Inflammatory macrophage (primary cell): ENCODE measurements at regions not wholly inside any gene's neighbourhood (a gene's known extent, or its start where the extent isn't known, plus 50 kb on each side); places are given as distances from the start of the nearest gene placed in this dataset.
"Not testable (repeated sequence)": the region's sequence is repeated elsewhere in the genome, so short reads cannot be mapped to it uniquely, and the experiment has no call there.

Source experiments
- DNase-seq, 2 donors: peaks; one replicate each; pipeline ENCODE4 v3.0.0-alpha.2; 2020 to 2022

DNA sequence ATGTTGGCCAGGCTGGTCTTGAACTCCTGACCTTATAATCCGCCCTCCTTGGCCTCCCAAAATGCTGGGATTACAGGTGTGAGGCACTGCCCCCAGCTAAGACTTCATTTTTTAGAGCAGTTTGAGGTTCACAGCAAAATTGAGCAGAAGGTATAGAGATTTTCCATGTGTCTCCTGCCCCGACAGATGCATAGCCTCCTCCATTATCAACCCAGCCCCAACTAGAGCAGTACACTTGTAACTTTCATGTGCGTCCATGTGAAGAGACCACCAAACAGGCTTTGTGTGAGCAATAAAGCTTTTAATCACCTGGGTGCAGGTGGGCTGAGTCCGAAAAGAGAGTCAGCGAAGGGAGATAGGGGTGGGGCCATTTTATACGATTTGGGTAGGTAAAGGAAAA lies 179.1 kb downstream of the CD83 start:
- DNase-seq = not testable (repeated sequence)

DNA sequence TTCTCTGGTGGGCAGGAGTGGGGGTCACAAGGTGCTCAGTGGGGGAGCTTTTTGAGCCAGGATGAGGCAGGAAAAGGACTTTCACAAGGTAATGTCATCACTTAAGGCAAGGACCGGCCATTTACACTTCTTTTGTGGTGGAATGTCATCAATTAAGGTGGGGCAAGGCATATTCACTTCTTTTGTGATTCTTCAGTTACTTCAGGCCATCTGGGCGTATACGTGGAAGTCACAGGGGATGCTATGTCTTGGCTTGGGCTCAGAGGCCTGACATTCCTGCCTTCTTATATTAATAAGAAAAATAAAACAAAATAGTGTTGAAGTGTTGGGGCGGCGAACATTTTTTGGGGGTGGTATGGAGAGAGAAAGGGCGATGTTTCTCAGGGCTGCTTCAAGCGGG lies 179.5 kb downstream of the CD83 start:
- not testable (repeated sequence) for DNase-seq

DNA sequence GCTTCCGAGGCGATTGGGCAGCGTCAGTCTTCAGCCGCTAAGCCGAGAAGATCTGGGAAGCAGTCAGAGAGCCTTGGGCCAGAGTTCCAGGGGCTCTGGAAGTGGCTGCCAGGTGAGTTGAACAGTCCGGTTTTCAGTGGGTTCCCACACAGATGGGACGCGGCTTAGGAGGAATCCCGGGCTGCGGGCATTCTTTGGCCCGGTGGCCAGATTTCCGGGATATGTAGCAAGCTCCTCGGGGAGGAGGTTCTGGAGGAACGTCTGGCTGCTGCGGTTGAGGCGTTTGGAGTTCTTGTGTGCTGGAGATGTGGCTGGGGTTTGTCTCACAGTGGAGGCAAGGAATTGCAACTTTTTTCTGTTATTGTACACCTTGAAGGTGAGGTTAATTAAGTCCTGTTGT lies 182.6 kb downstream of the CD83 start:
- DNase-seq = not testable (repeated sequence)

DNA sequence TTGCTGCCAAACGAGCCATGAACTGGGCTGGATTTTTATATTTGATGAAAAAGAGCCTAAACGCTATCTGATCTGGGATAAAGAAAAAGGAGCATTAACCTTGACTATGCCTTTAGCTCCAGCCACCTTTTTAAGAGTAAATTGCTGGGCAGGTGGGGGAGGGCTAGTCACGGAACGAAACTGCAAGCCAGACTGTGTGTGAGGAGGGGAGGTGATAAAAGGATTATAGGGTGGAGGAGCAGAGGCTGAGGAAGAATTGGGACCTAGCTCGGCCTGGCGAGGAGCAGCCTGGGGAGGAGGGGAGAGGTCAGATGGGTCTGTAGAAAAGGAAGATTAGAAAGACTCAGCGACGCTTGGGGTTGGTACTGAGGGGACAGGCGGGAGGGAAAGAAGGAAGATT lies 183.1 kb downstream of the CD83 start:
- DNase-seq = not testable (repeated sequence)

DNA sequence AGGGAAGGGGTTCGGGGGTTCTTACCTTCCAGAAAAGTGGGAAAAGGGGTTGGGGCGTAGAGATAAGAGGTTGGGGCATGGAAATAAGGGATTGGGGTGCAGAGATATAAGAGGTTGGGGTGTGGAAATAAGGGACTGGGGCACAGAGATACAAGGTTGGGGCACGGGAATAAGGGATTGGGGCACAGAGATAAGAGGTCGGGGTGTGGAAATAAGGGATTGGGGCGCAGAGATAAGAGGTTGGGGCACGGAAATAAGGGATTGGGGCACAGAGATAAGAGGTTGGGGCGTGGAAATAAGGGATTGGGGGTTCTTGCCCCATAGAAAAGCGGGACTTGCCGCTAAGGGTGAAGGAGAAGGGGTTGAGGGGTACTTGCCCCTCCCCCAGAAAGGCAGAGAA lies 183.9 kb downstream of the CD83 start:
- not testable (repeated sequence) for DNase-seq

DNA sequence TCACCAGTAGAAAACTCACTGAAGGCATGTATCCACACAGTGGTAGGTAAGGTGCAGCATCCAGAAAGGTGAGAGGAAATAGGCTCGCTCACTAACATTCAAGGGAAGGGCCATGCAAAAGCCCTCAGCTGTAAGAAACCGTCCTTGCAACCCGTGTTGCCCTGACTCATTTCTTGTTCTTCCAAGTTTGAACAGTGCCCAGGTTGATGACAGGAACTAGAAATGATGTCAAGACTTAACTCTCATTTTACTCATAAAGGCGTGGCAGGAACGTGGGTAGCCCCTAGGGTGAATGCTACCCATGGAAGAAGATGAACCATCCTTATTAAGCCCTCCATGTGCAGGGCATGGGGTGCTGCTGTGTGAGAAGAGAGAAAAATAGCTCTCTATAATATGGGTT lies 187.6 kb downstream of the CD83 start:
- no peak for DNase-seq

DNA sequence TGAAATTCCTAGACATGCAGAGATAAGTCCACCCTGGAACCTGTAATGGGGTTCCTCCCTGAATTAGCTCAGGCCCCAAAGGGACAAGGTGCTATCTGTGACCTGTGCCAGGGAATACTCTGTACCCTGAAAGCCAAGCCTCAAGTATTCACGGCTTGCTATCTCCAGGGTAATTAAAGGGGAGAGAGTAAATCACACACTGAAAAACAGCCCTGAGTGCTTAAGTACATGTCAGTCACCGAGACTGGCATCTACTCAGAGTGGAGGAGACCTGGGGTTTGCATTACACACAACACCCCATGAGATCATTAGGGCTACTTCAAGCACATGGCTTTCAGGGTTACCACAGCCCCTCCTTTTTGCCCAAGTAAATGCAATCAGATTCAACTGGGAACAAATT lies 188.1 kb downstream of the CD83 start:
- no peak for DNase-seq

DNA sequence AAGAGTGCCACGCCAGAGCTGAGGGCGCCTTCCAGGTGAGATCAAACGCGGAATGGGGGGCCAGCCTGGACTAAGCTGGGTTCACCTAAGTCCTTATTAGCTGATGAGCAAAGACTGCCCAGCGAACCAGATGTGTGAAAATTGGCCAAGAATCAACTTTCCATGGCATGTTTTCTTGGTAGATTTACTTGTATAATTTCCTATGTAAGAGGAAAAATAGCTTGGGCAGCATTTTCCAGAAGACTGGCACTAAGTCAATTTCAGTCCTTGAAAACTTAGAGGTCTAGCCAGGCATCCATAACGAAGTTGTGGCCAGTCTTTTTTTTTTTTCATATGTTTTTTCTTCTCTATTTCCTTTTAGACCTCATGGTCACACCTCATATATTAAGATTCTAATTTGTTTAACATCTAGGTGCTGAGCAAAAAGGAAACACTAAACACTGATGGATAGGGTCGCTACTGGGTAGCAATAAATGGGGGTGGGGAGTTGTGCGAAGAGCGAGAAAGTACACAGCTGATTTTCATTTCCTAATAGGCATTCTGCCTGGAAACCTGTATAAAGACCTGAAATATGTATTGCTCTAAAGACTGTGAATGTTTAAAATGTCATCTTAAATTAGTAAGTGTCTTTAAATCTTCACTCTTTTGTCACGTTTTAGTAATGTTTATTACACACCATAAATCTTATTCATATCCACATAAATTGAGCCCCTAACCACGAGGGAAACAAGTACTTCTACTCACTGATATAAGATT lies 188.8 kb downstream of the CD83 start:
- DNase-seq = no peak

DNA sequence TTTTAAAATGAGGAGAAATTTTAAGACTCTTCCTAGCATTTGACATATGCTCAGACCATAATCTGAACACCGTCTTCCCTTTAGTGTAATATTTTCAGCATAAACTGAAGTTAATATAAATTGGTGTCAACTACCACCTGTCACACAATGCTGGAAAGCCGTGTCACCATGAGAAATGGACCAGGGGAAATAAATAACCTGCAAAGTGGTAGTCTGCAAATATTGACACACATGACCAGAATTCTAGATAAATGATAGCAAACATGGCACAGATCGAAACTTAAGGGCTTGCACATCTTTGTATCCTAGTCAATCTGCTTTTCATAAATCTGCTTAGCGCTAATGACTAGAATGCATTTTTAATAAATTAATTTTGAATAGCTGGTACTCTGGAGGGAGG lies 191.9 kb downstream of the CD83 start:
- DNase-seq = no peak

DNA sequence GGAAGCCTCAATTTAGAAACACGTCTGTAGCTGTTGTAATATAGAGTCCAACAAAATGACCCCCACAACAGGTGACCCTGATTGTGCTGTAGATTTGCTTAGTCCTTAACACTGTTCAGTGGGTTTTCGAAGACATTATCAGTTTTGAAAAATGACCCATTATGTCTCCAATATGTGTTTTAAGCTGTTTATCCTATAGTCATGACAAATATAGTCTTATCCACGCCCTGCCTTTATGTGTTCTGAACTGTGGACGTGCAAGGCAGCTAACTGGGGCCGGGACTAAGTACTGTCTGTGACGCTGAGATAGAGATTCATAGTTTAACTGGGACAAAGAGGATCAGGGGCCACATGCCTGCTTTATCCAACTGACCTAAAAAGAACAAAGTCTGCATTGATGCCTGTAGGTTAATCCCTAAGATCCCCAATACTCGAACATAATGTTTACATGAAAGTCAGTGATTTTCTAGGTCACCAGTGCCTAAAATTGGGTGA lies 192.4 kb downstream of the CD83 start:
- DNase-seq = no peak

DNA sequence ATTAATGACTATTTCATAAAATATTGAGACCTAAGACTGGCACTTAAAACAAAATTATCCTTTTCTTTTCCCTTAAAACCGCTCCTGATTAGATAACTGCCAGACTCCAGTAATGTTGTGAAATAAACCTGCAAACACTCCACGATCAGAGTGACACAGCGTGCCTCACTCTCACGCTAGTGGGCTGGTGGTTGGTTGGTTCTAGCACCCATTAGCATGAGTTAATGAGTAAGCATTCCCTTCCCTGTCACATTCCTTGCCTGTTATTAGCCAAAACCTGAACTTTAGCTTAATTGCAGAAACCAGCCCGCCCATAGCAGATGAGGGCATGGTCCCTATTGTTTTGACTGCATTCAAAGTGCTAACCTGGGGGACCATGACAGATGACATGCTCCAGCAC lies 193.4 kb downstream of the CD83 start:
- DNase-seq = peak; percentile 47 to 93

DNA sequence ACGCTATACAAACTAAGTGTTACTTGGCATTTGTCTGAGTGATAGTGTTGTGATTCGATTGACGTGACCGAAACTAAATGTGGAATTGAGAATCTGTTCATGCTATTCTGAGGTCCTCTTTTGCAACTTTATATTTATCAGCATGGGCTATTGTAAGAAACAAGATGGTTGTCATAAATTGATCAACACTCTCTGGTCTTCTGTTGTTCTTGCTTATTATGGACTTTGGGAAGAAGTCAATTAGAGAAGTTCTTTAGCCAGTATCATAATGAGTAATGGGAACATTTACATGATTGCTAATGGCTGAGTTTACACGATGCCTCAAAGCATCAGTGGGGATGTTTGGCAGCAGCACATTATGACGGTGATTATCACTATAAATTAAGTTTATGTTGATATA lies 195.0 kb downstream of the CD83 start:
- peak; percentile 17 to 40 for DNase-seq

DNA sequence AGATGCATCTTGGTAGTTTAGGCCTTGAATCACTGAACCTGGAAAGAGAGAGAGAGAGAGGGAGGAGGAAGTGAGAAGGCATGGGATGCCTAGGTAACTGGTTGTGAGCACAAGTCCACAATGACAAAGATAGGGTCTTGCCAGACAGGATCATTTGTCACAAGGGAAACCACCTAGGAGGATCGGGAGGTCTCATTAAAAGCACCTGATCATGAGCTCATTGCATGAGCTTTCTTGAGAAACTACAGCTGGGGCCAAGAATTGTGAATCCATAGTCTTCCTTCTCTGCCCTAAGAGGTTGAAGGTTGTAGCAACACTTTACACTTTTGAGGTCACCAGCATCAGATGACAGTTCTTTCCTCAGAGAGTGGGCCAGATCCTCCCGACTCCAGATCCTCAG lies 195.7 kb downstream of the CD83 start:
- DNase-seq = peak; percentile 62 to 88

DNA sequence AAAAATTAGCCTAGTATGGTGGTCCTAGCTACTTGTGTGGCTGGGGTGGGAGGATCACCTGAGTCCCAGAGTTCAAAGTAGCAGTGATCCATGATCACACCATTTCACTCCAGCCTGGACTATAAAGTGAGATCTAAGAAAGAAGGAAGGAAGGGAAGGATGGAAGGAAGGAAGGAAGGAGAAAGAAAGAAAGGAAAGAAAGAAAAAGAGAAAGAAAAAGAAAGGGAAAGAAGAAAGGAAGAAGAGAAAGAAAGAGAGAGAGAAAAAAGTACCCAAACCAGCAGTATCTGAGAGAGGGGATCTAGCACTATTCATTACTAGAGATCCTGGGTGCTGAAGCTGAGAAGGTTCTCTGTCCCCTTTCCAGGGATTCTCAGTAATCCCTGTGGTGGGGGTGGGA lies 197.8 kb downstream of the CD83 start:
- no peak for DNase-seq

DNA sequence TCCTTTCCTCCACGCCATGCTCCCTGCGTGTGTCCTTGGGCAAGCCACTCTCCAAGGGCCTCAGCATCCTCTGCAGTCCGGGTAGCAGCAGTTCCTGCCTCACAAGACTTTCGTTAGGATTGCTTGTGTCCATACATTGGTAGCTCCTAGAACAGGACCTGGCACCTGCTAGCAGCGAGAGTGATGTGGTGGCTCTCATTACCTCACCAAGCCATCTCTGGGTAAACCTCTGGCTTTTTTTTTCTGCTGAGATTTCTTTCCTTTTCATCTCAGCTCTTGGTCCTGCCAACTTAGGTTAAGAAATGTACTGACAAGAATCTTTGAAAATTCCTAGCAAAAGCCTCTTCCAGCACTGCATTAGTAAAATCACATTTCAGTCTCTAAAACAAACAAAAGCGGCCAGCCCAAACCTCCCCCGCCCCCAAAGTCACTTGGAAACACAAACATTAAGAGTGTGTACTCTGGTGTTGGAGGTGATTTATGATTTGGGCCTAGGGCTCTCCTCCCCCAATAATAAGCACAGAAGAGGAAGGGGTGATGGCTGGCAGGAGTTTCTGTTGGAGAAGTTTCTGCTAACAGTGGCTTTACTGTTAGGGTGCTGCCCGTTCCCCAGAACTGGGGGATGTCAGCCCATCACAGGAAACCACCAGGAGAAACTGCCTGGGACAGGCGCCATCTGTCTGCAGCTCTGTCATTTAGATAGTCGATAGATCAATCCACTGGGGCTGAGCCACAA lies 199.2 kb downstream of the CD83 start:
- no peak for DNase-seq

DNA sequence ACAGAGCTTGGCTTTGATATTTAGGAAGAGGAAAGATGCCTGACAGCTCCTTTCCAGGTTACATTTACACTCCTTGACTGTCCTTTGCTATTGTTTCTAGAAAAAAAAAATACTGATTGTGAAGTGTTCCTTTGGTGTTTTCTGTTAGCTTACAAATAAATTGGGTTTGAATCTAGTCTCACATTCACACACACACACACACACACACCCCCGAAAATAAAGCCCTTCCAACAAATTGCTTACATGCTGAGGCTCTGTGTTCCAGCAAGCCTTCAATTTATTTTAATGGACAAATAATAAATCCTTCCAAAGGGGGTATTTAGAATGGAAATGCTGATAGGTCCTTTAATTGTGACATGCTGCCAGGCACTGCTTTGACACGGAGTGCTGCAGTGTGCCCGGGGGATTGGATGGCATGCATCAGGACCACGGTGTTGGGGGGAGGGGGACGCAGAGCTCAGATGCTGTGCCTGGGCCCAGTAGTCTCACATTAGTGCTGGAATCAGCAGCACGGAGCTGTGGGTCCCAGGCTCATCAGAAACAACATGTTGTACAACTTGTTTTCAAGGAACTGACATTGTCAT lies 199.9 kb downstream of the CD83 start:
- no peak for DNase-seq

DNA sequence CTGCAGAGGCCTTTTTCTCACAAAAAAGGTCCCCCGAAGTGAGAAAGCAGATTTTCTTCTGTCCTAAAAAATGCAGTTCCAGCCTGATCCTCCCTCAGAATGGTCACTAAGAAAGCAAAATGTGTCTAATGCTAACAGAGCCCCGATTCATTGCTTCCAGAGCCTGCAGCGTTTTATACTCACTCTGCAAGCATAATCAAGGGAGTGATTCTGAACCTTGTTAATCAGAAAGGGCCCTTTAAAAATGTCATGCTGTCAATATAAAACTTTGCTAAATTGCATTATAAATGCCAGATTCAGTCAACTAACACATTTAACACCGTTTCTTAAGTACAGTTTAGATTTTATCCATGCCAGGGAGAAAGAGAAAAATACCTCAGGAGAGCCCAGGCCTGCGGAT lies 202.8 kb downstream of the CD83 start:
- DNase-seq = no peak

DNA sequence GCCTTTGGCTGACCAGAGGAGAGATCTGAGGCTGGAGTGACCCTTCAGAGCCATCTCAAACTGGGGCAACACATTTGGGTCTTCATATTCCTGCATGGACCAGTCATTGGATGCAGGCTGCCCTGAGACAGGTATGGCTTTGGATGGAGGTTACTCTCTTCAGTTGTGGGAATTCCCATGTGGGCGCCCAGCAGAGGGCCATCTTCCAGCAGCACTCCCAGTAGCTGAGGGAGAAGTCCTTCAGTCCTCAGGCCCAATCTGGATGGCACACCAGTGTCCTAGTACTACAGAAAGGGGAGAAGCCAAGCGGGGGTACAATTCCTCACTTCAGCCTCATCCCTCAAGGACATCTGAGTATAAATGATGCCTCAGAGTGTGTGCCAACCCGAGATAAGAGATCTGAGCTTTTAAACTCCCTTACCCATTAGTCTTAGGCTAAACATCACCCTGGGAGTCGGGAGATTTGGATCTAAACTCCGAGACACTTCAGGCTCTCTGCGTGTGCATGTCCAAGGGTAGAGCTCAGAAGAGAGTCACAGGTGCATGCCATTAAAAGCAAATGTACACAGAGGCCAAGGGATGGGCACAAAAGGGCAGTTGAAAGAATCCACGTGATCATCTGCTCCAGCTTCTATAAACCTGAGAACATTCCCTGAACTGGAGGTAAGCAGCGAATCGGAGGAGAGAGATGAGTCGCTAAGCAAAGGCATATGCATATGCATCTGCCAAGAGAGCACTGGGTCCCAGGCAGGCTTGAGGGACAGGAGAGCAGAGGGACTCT lies 204.6 kb downstream of the CD83 start:
- DNase-seq = no peak

DNA sequence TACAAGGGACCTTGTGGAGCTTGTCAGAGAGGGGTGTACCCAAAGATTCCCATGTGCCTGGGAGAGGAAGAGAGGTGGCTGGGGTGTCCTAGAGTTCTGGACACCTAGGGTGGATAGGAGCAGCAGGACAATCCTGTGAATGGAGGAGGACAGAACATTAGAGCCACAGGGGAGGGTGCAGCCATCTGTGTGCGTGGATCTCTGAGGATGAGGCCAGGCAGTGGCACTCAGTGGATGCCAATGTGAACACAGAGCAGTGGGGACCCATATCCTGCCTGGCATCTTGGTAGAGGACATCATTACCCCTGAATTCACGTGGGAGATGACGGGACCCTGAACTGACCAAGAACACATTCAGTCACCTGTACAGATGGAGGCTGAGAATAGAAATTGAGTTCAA lies 205.3 kb downstream of the CD83 start:
- no peak for DNase-seq

DNA sequence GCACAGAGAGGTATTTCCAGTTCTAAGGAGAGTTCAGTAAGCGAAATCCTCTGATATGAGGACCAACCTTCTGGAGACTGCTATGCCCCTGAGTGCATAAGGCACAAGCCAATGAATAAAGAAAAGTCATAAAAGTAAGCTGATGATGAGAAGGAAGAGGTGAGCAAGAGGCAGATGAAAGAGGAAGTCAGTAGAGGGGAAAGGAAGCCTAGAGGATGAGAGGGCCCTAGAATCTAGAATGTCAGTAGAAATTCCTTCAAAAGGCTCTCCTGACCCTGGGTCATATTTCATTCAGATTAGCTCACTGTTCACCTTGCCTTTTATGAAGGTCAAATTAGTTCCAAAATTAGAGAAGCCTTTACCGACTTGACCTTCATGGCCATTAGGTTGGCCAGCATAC lies 209.2 kb downstream of the CD83 start:
- no peak for DNase-seq

DNA sequence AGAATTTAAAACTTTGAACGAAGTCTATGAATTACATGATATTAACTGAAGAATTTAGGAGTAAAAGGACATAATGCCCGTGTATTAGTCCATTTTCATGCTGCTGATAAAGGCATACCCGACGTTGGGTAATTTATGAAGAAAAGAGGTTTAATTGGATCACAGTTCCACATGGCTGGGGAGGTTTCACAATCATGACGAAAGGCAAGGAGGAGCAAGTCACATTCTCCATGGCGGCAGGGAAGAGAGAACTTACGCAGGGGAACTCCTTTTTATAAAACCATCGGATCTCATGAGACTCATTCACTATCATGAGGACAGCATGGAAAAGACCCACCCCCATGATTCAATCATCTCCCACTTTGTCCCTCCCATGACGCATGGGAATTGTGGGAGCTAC lies 210.6 kb downstream of the CD83 start:
- no peak for DNase-seq

DNA sequence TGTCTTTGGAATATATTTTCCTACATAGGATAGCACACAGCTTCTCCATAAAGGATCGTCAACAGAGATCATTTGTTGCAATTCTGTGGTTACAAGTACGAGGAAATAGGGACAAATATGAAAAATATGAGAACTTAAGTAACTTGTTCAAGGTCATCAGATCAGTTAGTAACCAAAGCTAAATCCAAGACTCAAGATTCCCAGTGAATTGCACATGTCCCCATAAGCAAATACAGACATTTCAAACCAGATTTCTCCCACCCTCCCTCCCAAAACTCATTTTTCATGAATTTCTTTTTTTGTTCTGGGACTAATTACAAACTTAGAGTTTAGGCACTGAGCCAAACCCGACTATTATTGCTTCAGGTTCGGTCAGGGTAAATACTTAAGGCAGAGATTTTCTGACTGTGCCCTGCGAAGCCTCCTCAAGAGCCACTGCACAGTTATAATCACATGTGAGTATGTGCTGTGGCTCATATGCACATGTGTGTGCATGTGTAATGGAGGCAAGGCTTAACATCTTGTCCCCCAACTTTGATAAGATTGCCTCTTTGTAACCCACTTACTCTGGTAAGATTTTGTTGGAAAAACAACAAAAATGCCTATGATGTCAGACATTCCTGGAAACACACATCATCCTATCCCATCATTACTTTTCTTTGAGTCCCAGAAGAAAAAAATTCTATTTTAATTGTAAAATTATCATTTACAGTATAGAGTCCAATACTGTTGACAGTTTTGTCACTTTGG lies 216.2 kb downstream of the CD83 start:
- peak in 1 of 2 donors; percentile 24 for DNase-seq
